ENCODE measurements at regions not wholly inside any gene's neighbourhood (a gene's known extent, or its start where the extent isn't known, plus 50 kb on each side); places are given as distances from the start of the nearest gene placed in this dataset.

- DNase-seq (ENCODE audit: low read depth): no peak
Measured at GRCh38 chr4:57172065-57172464, 61.9 kb upstream of the IGFBP7 start.

GRCh38 chr4:57168982-57169381 is 58.8 kb upstream of the IGFBP7 start:
- DNase-seq (ENCODE audit: low read depth): no peak

GRCh38 chr4:57163530-57164459 is 53.6 kb upstream of the IGFBP7 start:
- no peak for DNase-seq (ENCODE audit: low read depth)

GRCh38 chr4:57162499-57163019 is 52.4 kb upstream of the IGFBP7 start:
- DNase-seq (ENCODE audit: low read depth): no peak
